Adrenal gland (tissue), 9 donors: ENCODE measurements at regions not wholly inside any gene's neighbourhood (a gene's known extent, or its start where the extent isn't known, plus 50 kb on each side); places are given as distances from the start of the nearest gene placed in this dataset.
A peak's percentile ranks its signal among the peaks of the same experiment; 100 is the strongest.

Source experiments
- DNase-seq, 7 donors: peaks; one replicate each; pipeline ENCODE4 v3.0.0-alpha.2; 2019 to 2020
- H3K27ac ChIP-seq, 5 donors: fragments of 200-600 bp; sonication (generic) in 4 of 5; 1 replicate in 3 of 5; 2 replicates in 2 of 5; pipeline versions ENCODE4 v1.5.1 to v1.8.0; 2016 to 2020; ENCODE audit warnings: mild to moderate bottlenecking in 1 of 5
- H3K27me3 ChIP-seq: fragments of 200-600 bp; 2 replicates; pipeline ENCODE4 v1.8.0; 2021
- H3K36me3 ChIP-seq, 2 donors: fragments of 200-600 bp; replicated peaks in 1 of 2; 1 replicate in 1 of 2; 2 replicates in 1 of 2; pipeline versions ENCODE4 v1.5.1 to v1.8.0; 2018 to 2022
- H3K4me1 ChIP-seq, 2 donors: fragments of 200-600 bp; replicated peaks in 1 of 2; 1 replicate in 1 of 2; 2 replicates in 1 of 2; pipeline versions ENCODE4 v1.5.1 to v1.8.0; 2018 to 2021
- H3K4me3 ChIP-seq, 4 donors: fragments of 200-600 bp; sonication (generic) in 3 of 4; one replicate each; pipeline ENCODE4 v1.5.1; 2016 to 2018
- H3K9me3 ChIP-seq, 3 donors: fragments of 200-600 bp; sonication (generic) in 1 of 3; replicated peaks in 1 of 3; 1 replicate in 2 of 3; 2 replicates in 1 of 3; pipeline versions ENCODE4 v1.5.1 to v1.8.0; 2016 to 2021
- CTCF ChIP-seq, 6 experiments: fragments of 450-650 bp in 4 of 6; fragments of 200-600 bp in 2 of 6; sonication (generic) in 1 of 6; IDR thresholded peaks; 1 replicate in 5 of 6; 2 replicates in 1 of 6; pipeline versions ENCODE4 v1.5.1 to v1.8.0; 2016 to 2021; ENCODE audit warnings: antibody characterized with exemption in 6 of 6, mild to moderate bottlenecking in 2 of 6, moderate library complexity in 1 of 6
- POLR2A ChIP-seq, 2 donors: fragments of 450-650 bp; IDR thresholded peaks; one replicate each; pipeline ENCODE4 v1.6.1; 2017; ENCODE audit warnings: antibody characterized with exemption in 2 of 2, mild to moderate bottlenecking in 2 of 2, moderate library complexity in 1 of 2
- WGBS, 4 donors: extraction: QIAGEN DNeasy Blood & Tissue Kit in 2 of 4; methylation state at CpG; one replicate each; pipeline versions ENCODE4 v1.1.5 to v1.1.7; 2013 to 2017; 5-methylcytosine and 5-hydroxymethylcytosine counted together
- intact Hi-C, 2 donors: fragments of 100-400 bp; cut with DNase I; formaldehyde crosslinking; loops; one replicate each; pipeline versions ENCODE4 v1.14.1 to v1.15.0; 2022 to 2023
- donor health status: healthy with polysubstance abuse.
- donor health status: Bipolar disorder and iron deficiency.
- donor health status: DM: yes; HTN: yes; CAD: no.
- donor health status: DM: no; HTN: no; CAD: no.
- donor health status: DM: no; HTN: no; CAD: no.

- Histone ChIP-seq H3K27ac (no peak overlapping the region), H3K4me1 (no peaks in the 10 kb centered on the region), H3K4me3 (peak overlapping the region in 1 of 4 donors; percentile 6), H3K27me3 (peaks cover 32% of the 10 kb centered on the region), H3K36me3 (no peaks in the 10 kb centered on the region), H3K9me3 (no peaks in the 10 kb centered on the region)
- TF ChIP-seq CTCF (IDR thresholded peaks at IDR 0.05) (no peak), POLR2A (IDR thresholded peaks at IDR 0.05) (no peak)
- intact Hi-C loops, result no loop called here
- WGBS, 4 donors, result 7 to 13% (median 8%) methylated on average over 9 to 23 of the region's 23 CpGs
- no peak for DNase-seq
Measured at GRCh38 chr1:10888291-10888690, 91.8 kb upstream of the CASZ1 start.

GRCh38 chr1:10888791-10889649, 92.6 kb upstream of the CASZ1 start:
- Histone ChIP-seq H3K27me3 (peaks cover 32% of the 10 kb centered on the region), H3K27ac (no peak overlapping the region), H3K9me3 (no peaks in the 10 kb centered on the region), H3K36me3 (no peaks in the 10 kb centered on the region), H3K4me1 (no peaks in the 10 kb centered on the region), H3K4me3 (peak overlapping the region in 1 of 4 donors; percentile 6)
- intact Hi-C loops, result no loop called here
- TF ChIP-seq CTCF (IDR thresholded peaks at IDR 0.05) (no peak), POLR2A (IDR thresholded peaks at IDR 0.05) (no peak)
- DNase-seq, result no peak
- WGBS, 4 donors, result 23 to 71% (median 50%) methylated on average over 18 to 62 of the region's 66 CpGs

GRCh38 chr1:10889650-10890353, 93.4 kb upstream of the CASZ1 start:
- H3K36me3 ChIP-seq, result no peaks in the 10 kb centered on the region
- peaks cover 32% of the 10 kb centered on the region for H3K27me3 ChIP-seq
- WGBS, 4 donors, result 72 to 81% (median 76%) methylated on average over 18 to 20 of the region's 20 CpGs
- intact Hi-C loops, result loop anchor here in 1 of 2 donors (2.0 kb wide), 1 partner anchor 71 kb away; no protein-coding TSS in a partner anchor
- TF ChIP-seq CTCF (IDR thresholded peaks at IDR 0.05), result no peak
- no peak for TF ChIP-seq POLR2A (IDR thresholded peaks at IDR 0.05)
- H3K27ac ChIP-seq, result no peak overlapping the region
- no peaks in the 10 kb centered on the region for H3K4me1 ChIP-seq
- no peaks in the 10 kb centered on the region for H3K9me3 ChIP-seq
- no peak for DNase-seq
- no peak overlapping the region for H3K4me3 ChIP-seq

- no peak for DNase-seq
- WGBS, 4 donors, result 55 to 67% (median 57%) methylated on average over 8 to 9 of the region's 9 CpGs
- TF ChIP-seq POLR2A (IDR thresholded peaks at IDR 0.05), result no peak
- no peaks in the 10 kb centered on the region for H3K4me1 ChIP-seq
- peaks cover 28% of the 10 kb centered on the region for H3K27me3 ChIP-seq
- no peaks in the 10 kb centered on the region for H3K36me3 ChIP-seq
- intact Hi-C loops, result loop anchor here in 1 of 2 donors (2.0 kb wide), 1 partner anchor 72 kb away; no protein-coding TSS in a partner anchor
- H3K9me3 ChIP-seq, result no peaks in the 10 kb centered on the region
- no peak overlapping the region for H3K4me3 ChIP-seq
- H3K27ac ChIP-seq, result no peak overlapping the region
Measured at GRCh38 chr1:10890491-10891071, 94.1 kb upstream of the CASZ1 start.
